Muscle layer of colon (tissue), 2 donors: ENCODE measurements at regions not wholly inside any gene's neighbourhood (a gene's known extent, or its start where the extent isn't known, plus 50 kb on each side); places are given as distances from the start of the nearest gene placed in this dataset.

Source experiments
- H3K27ac ChIP-seq: one replicate; pipeline ENCODE4 v1.7.0; 2013; ENCODE audit warnings: low read depth, mild to moderate bottlenecking, low read length, moderate library complexity
- H3K27me3 ChIP-seq, 2 donors: one replicate each; pipeline ENCODE4 v1.7.0; 2013; ENCODE audit warnings: low read length in 2 of 2, mild to moderate bottlenecking in 2 of 2; ENCODE audit not compliant: insufficient read depth in 2 of 2, control insufficient read depth in 1 of 2
- H3K36me3 ChIP-seq: one replicate; pipeline ENCODE4 v1.7.0; 2013; ENCODE audit warnings: mild to moderate bottlenecking, low read length; ENCODE audit not compliant: insufficient read depth
- H3K4me1 ChIP-seq: one replicate; pipeline ENCODE4 v1.7.0; 2013; ENCODE audit warnings: mild to moderate bottlenecking, low read length; ENCODE audit not compliant: insufficient read depth
- H3K4me3 ChIP-seq, 2 donors: one replicate each; pipeline ENCODE4 v1.7.0; 2013; ENCODE audit warnings: low read length in 2 of 2, low read depth in 1 of 2, mild to moderate bottlenecking in 1 of 2, moderate library complexity in 1 of 2
- H3K9ac ChIP-seq: one replicate; pipeline ENCODE4 v1.7.0; 2013; ENCODE audit warnings: low read length
- H3K9me3 ChIP-seq: one replicate; pipeline ENCODE4 v1.7.0; 2013; ENCODE audit warnings: mild to moderate bottlenecking, low read length
- donor health status: abdominal sarcoma.
- donor health status: Adenocarcinoma of cecum.

DNA sequence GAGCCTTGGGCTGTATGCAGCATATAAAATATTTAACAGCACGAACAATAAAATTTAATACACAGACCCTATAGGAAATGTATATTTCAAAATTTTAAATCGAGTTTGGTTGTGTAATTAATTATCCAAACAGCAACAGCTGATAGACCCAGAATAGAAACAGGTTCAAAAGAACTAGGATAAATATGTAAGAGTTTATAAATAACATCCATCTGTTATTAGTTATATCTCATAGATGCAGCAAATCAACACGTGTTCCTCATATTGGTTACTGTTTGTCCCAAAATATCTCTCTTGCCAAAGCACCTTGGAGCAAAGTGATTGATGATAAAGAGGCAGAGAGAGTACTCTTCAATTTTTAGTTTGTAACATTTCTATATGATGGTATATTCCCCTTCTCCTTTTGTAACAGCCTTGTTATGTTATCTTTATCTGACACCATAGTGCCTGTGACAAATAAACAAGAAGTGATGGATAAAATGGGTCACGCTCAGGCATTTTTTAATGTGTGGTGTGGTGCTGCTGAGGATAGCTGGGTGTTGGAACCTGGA is 260.6 kb upstream of the NBEA start:
- no peak overlapping the region for H3K4me3 ChIP-seq
- H3K27me3 ChIP-seq, result no peaks in the 10 kb centered on the region
- H3K9me3 ChIP-seq, result no peaks in the 10 kb centered on the region
- no peak overlapping the region for H3K27ac ChIP-seq
- no peaks in the 10 kb centered on the region for H3K4me1 ChIP-seq
- no peak overlapping the region for H3K9ac ChIP-seq
- no peaks in the 10 kb centered on the region for H3K36me3 ChIP-seq

DNA sequence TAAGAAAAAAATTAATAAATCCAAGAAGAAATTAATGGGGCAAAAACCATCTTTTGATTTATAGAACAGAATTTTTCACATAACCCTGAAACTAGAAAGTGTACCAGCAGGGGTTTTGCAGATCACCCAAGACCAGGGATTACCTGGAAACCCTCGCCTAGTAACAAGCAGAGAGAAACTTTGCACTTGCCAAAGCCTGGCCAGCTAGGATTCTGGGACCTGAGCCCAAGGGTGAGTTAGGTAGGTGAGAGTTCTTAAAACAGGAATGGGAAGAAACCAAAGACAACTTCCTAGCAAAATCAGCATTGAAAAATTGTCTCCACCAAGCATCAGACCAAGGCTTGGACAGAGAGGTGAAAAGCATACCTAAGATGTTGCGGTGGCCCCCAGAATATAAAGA is 247.0 kb upstream of the NBEA start:
- H3K27ac ChIP-seq, result no peak overlapping the region
- no peaks in the 10 kb centered on the region for H3K36me3 ChIP-seq
- no peak overlapping the region for H3K9ac ChIP-seq

DNA sequence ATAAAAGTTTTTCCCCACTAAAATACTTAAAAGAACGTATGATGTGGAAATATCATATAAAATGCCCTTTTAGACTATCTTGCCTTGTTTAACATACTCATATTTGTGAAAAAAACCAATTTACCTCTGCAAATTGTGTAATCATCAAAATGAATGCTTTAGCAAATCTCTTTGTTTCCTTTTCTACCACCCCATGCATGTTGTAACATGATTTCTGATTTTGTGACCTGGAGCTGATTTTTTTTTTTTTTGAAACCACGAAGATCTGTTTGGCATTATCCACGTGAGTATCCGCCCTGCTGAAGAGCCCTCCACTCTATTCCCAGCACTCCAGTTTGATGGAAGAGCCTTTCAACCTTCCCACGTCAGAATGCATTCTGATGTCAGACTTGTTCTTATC is 245.8 kb upstream of the NBEA start:
- H3K27ac ChIP-seq, result no peak overlapping the region
- no peak overlapping the region for H3K4me3 ChIP-seq
- H3K9ac ChIP-seq, result no peak overlapping the region

More for the DNA sequence above, 247.0 kb upstream of the NBEA start:
- H3K27me3 ChIP-seq, result no peaks in the 10 kb centered on the region
- no peaks in the 10 kb centered on the region for H3K4me1 ChIP-seq
- no peaks in the 10 kb centered on the region for H3K9me3 ChIP-seq
- H3K4me3 ChIP-seq, result no peak overlapping the region

DNA sequence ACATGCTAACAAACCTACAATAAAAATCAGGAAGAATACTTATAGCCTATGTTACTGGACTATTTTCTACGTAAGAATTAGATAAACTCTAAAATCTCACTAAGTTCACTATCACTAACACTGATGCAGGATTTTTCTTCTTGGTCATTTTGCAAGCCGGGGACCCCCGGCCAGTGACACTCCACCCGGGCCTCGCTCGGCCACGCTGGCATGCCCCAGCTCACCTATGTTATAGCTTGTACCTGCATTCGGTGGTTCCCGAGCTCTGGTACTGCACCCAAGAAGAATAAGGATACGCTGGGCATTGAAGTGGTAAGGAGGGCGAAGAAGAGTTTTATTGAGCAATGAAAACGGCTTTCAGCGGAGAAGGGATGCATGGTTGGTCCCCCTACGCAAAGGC is 245.3 kb upstream of the NBEA start:
- H3K9ac ChIP-seq, result no peak overlapping the region
- no peak overlapping the region for H3K4me3 ChIP-seq
- no peaks in the 10 kb centered on the region for H3K27me3 ChIP-seq
- no peaks in the 10 kb centered on the region for H3K9me3 ChIP-seq
- H3K36me3 ChIP-seq, result no peaks in the 10 kb centered on the region
- H3K4me1 ChIP-seq, result no peaks in the 10 kb centered on the region
- H3K27ac ChIP-seq, result no peak overlapping the region

More for the DNA sequence above, 245.8 kb upstream of the NBEA start:
- no peaks in the 10 kb centered on the region for H3K36me3 ChIP-seq
- H3K27me3 ChIP-seq, result no peaks in the 10 kb centered on the region
- no peaks in the 10 kb centered on the region for H3K4me1 ChIP-seq
- H3K9me3 ChIP-seq, result no peaks in the 10 kb centered on the region

DNA sequence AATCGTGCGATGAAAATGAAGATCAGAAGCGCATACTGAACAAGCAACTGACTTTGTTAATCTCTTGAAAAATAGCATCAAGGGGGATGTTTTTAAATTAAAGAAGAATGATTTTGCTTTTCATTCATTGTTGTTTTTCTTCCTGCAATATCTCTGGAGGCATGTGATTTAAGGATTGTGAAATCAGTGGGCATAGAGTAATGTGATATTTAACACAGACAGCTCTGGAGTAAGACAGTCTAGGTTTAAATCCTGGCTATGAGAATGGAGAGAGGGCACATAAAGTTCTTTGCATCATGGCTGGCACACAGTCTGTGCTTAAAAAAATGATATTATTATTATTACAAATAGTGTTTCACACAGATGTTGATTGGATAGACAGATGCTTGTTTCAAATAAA is 243.1 kb upstream of the NBEA start:
- no peaks in the 10 kb centered on the region for H3K4me1 ChIP-seq
- no peak overlapping the region for H3K4me3 ChIP-seq
- H3K27me3 ChIP-seq, result no peaks in the 10 kb centered on the region
- H3K36me3 ChIP-seq, result no peaks in the 10 kb centered on the region
- no peaks in the 10 kb centered on the region for H3K9me3 ChIP-seq
- no peak overlapping the region for H3K27ac ChIP-seq
- H3K9ac ChIP-seq, result no peak overlapping the region

DNA sequence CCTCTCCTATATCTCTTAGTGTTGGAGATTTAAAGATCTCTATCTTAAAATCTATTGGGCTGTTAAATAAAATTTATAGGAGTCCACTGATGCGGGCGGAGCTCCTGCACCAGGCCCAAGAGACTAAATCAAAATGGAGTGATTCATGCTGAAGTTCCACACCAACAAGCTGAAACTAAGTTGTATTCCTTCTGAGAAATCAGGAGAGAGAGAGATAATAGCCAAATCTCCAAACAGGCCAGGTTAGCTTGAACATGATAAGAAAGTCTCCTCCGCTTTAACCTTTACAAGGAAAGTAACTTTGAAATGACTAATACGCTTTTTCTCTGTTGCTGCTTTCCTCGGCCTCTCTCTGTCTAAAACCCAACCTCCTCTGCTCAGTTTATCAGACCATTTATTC is 241.9 kb upstream of the NBEA start:
- H3K4me1 ChIP-seq, result no peaks in the 10 kb centered on the region
- no peaks in the 10 kb centered on the region for H3K27me3 ChIP-seq
- no peak overlapping the region for H3K27ac ChIP-seq
- no peak overlapping the region for H3K9ac ChIP-seq
- H3K9me3 ChIP-seq, result no peaks in the 10 kb centered on the region
- H3K36me3 ChIP-seq, result no peaks in the 10 kb centered on the region
- no peak overlapping the region for H3K4me3 ChIP-seq

DNA sequence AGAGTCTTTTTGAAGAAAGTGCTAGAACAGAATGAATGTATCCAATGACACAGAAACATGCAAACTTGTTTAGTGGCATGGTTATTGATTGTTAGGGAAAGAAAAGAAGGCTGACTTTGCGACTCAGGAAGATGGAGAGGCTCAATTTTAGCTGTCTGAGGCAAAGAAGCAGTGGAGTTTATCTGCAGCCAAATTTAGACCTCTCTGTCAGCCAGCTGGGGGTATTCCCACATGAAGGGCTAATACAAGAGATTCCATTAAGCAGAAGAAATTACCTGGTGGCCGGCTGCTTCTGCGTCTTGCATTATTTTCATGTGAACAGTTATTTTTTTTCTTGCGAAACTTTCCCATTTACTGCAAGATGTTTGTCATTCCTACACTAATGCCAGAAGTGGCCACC is 240.2 kb upstream of the NBEA start:
- no peaks in the 10 kb centered on the region for H3K36me3 ChIP-seq
- no peak overlapping the region for H3K4me3 ChIP-seq
- no peaks in the 10 kb centered on the region for H3K9me3 ChIP-seq
- H3K27me3 ChIP-seq, result no peaks in the 10 kb centered on the region
- H3K9ac ChIP-seq, result no peak overlapping the region
- H3K27ac ChIP-seq, result no peak overlapping the region
- no peaks in the 10 kb centered on the region for H3K4me1 ChIP-seq

DNA sequence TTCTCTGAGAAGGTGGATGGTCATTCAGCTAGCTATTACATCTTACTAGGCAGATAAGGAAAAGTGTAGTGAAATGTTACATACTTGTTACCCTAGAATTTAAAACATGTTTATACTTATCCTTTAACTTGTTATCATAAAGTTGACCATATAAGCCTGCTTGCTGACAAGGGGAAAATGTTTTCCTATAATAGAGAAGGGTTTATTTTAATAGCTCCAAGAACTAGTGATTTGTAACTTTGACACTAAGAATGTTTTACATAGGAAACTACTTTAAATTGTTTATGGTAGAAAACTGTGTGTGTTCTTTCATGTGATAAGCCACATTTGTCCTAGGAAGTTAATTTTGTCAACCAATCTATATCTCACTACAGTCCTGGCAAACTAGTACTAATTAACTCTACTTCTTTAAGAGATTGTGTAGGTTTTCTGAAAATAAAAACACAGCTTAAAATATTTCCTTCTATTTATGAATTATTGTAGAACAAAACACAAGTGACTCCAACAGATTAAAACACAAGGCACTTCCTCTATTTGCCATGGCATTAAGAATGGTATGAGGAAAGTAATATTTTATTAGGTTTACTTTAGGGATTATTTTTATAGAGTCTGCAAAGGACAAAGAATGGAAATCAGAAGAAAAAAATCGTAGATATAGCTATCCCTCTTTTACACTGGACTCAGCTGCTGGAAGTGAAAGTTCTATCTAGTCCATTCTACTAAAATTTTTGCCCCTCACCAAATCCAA is 233.3 kb upstream of the NBEA start:
- Histone ChIP-seq H3K4me1 (no peaks in the 10 kb centered on the region), H3K9me3 (no peaks in the 10 kb centered on the region), H3K4me3 (no peak overlapping the region), H3K9ac (no peak overlapping the region), H3K27me3 (no peaks in the 10 kb centered on the region), H3K27ac (no peak overlapping the region), H3K36me3 (no peaks in the 10 kb centered on the region)

DNA sequence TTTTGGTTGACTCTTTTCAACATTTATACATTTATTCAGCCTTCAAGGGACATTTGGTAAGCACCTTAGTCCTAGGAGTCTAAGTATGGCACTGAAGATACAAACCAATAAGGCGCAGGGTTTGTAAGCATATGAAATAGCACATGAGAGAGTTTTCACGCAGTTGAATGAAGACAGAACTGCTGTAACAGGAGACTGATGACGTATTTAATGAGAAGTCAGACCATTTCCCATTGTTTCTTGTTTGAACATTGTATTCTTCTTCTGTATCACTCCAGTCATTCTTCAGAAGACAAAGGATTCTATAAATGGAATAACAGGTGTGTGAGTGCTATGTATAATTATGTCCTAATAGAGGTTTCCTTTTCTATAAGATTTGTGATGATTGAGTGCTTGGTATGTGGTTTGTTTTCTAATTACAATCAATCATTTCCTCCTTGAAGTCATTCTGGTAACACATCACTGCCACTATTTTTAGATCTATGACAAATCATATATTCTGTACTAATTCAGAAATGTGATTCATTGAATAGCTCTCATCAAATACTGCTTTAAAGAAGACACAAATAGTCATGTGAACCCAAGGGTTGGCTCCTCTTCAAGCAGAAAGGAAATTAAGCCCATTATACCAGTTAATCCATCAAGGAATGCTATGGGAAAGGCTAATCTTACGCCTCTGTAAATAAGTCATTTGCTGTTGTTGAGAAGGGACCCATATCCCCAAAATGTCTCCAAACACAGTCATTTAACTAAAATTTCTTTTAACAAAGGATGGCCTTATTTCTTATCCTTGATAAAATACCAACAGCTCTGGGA is 222.8 kb upstream of the NBEA start:
- Histone ChIP-seq H3K9ac (no peak overlapping the region), H3K27me3 (no peaks in the 10 kb centered on the region), H3K36me3 (no peaks in the 10 kb centered on the region), H3K4me3 (no peak overlapping the region), H3K4me1 (peaks cover 4% of the 10 kb centered on the region), H3K27ac (no peak overlapping the region), H3K9me3 (no peaks in the 10 kb centered on the region)

DNA sequence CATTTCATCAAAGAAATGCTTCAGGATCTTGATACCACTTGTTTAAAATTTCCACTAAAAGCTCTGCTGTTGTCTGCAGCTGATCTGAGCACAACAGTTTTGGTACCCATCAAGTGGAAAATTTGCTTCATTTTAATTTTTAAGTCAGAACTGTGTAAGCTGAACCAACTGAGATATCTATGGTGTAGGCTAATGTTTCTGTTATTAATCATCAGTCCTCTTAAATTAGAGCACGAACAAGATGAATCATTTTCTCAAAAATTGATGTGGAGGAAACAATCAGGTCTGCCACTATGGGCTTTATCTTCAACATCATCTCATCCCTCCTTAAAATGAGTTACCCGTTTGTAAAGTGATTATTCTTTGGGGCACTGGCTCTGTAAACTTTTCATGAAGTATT is 221.5 kb upstream of the NBEA start:
- H3K4me1 ChIP-seq, result peaks cover 4% of the 10 kb centered on the region

DNA sequence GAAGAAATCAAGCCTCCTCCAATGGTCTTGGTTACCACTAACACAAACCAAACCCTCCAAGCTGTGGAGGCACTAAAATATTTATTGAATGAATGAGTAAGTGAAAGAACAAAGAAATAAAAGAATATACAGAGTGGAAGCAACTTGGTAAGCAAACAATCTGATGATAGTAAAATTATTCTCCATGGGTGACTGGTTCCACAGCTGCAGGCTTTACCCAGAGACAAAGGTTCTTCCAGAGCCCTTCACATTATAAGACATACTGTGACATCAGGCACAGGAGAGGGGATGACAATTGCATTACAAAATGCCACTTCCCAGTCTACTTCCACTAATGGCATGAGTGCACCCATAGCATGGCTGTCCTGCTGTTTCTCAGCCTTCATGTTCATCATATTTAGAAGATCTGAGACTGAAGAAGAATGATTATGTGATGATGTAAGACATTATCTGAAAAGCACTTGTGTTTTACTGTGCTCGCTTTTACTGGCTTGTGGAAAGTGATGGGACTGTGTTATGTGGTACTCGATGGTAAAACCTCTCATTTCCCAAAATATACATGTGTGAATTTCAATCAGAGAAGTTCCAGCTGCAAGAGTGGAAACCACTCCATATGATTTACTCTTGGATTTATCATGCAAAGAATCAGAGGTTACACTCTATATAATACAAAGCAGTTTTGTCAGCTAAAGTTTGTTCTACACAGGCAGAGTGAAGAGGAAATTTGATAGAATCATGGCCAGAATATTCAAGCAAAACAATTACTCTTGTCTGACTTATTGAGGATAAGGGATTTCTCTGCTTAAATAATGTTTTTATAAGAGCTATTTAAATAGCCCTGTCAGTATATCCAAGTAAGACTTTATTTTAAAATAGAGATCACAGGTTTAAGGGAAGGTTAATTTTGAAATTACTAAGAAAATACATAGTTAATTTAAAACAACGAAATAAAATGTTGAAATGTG is 220.2 kb upstream of the NBEA start:
- Histone ChIP-seq H3K27ac (no peak overlapping the region), H3K36me3 (no peaks in the 10 kb centered on the region)

More for the DNA sequence above, 221.5 kb upstream of the NBEA start:
- Histone ChIP-seq H3K9ac (no peak overlapping the region), H3K36me3 (no peaks in the 10 kb centered on the region), H3K4me3 (no peak overlapping the region), H3K9me3 (no peaks in the 10 kb centered on the region), H3K27me3 (no peaks in the 10 kb centered on the region), H3K27ac (no peak overlapping the region)

More for the DNA sequence above, 220.2 kb upstream of the NBEA start:
- Histone ChIP-seq H3K4me1 (peaks cover 4% of the 10 kb centered on the region), H3K27me3 (no peaks in the 10 kb centered on the region), H3K9ac (no peak overlapping the region), H3K9me3 (no peaks in the 10 kb centered on the region), H3K4me3 (no peak overlapping the region)
